WTC11 (cell line): ENCODE measurements at regions not wholly inside any gene's neighbourhood (a gene's known extent, or its start where the extent isn't known, plus 50 kb on each side); places are given as distances from the start of the nearest gene placed in this dataset.
A peak's percentile ranks its signal among the peaks of the same experiment; 100 is the strongest.

ENCODE experiments used
- ATAC-seq: fragments of 200-7000 bp; cut with Tn5 transposase; 2 replicates; pipeline ENCODE4 v1.10.0; 2021; ENCODE audit warnings: mild to moderate bottlenecking, moderate library complexity
- CTCF ChIA-PET: fragments of 300-600 bp; sonication (Branson Sonifier 250); formaldehyde crosslinking; loops from one replicate; lab custom pipeline; 2021; ENCODE audit warnings: antibody characterized with exemption; lab: Charles Lee
- POLR2A ChIA-PET: fragments of 350-600 bp; sonication (Branson Sonifier 250); formaldehyde crosslinking; loops from one replicate; lab custom pipeline; 2021; ENCODE audit warnings: antibody characterized with exemption; lab: Charles Lee
- DNase-seq: peaks from one replicate; pipeline ENCODE4 v3.0.0; 2021; ENCODE audit warnings: low spot score
- H3K27ac Mint-ChIP-seq: 2 replicates; pipeline ENCODE4 v1.8.0; 2021; ENCODE audit warnings: mixed read lengths
- H3K27me3 Mint-ChIP-seq: 2 replicates; pipeline ENCODE4 v1.8.0; 2021; ENCODE audit warnings: low read depth, mild to moderate bottlenecking, moderate library complexity, mixed read lengths
- H3K36me3 Mint-ChIP-seq: 2 replicates; pipeline ENCODE4 v1.8.0; 2021; ENCODE audit warnings: mixed read lengths
- H3K4me1 Mint-ChIP-seq: 2 replicates; pipeline ENCODE4 v1.8.0; 2022; ENCODE audit warnings: mixed read lengths
- H3K4me3 Mint-ChIP-seq: 2 replicates; pipeline ENCODE4 v1.8.0; 2021; ENCODE audit warnings: mild to moderate bottlenecking, moderate library complexity, mixed read lengths
- H3K9me3 Mint-ChIP-seq: 2 replicates; pipeline ENCODE4 v1.8.0; 2021; ENCODE audit warnings: mixed read lengths
- CREB1 ChIP-seq: sonication (generic); formaldehyde crosslinking; IDR thresholded peaks from 2 replicates; pipeline ENCODE4 v1.8.0; 2023; ENCODE audit warnings: mild to moderate bottlenecking, missing genetic modification reagents
- FOXK1 ChIP-seq: sonication (generic); formaldehyde crosslinking; IDR thresholded peaks from 2 replicates; pipeline ENCODE4 v1.8.0; 2022; ENCODE audit warnings: mild to moderate bottlenecking, moderate library complexity, missing genetic modification reagents
- MXD4 ChIP-seq: fragments of 250-450 bp; sonication (Bioruptor Pico); IDR thresholded peaks from 2 replicates; pipeline ENCODE4 v1.8.0; 2021; ENCODE audit warnings: mild to moderate bottlenecking, moderate library complexity, borderline replicate concordance
- NR3C1 ChIP-seq: sonication (generic); formaldehyde crosslinking; conservative IDR thresholded peaks from 2 replicates; pipeline ENCODE4 v1.8.1; 2023; ENCODE audit warnings: low read depth, mild to moderate bottlenecking, missing genetic modification reagents
- RELA ChIP-seq: sonication (generic); formaldehyde crosslinking; IDR thresholded peaks from 2 replicates; pipeline ENCODE4 v1.8.1; 2022; ENCODE audit warnings: missing genetic modification reagents, mild to moderate bottlenecking, borderline replicate concordance
- SMAD4 ChIP-seq: sonication (generic); formaldehyde crosslinking; IDR thresholded peaks from 2 replicates; pipeline ENCODE4 v1.8.0; 2022; ENCODE audit warnings: mild to moderate bottlenecking, missing genetic modification reagents
- SP1 ChIP-seq: sonication (generic); formaldehyde crosslinking; conservative IDR thresholded peaks from 2 replicates; pipeline ENCODE4 v1.8.1; 2022; ENCODE audit warnings: missing genetic modification reagents
- TCF7 ChIP-seq: sonication (generic); formaldehyde crosslinking; IDR thresholded peaks from 2 replicates; pipeline ENCODE4 v1.8.0; 2022; ENCODE audit warnings: mild to moderate bottlenecking, low read depth, missing genetic modification reagents, moderate library complexity
- TP53 ChIP-seq: sonication (generic); formaldehyde crosslinking; IDR thresholded peaks from 2 replicates; pipeline ENCODE4 v1.8.1; 2023; ENCODE audit warnings: mild to moderate bottlenecking, missing genetic modification reagents
- ZNF121 ChIP-seq: sonication (generic); formaldehyde crosslinking; IDR thresholded peaks from 2 replicates; pipeline ENCODE4 v1.8.0; 2023; ENCODE audit warnings: missing genetic modification reagents
- TF ChIP-seq, protein P1 (sequence below): fragments of 250-450 bp; sonication (Bioruptor Pico); IDR thresholded peaks from 2 replicates; pipeline ENCODE4 v1.9.0; 2021; ENCODE audit warnings: mild to moderate bottlenecking, borderline replicate concordance
- TF ChIP-seq, protein P2 (sequence below): sonication (generic); formaldehyde crosslinking; IDR thresholded peaks from 2 replicates; pipeline ENCODE4 v1.8.1; 2023; ENCODE audit warnings: mild to moderate bottlenecking, missing genetic modification reagents, moderate library complexity
- TF ChIP-seq, protein P3 (sequence below): sonication (generic); formaldehyde crosslinking; IDR thresholded peaks from 2 replicates; pipeline ENCODE4 v1.8.1; 2022; ENCODE audit warnings: low read depth, missing genetic modification reagents, borderline replicate concordance
- TF ChIP-seq, protein P4 (sequence below): sonication (generic); formaldehyde crosslinking; IDR thresholded peaks from 2 replicates; pipeline ENCODE4 v1.8.0; 2022; ENCODE audit warnings: mild to moderate bottlenecking, missing genetic modification reagents
- TF ChIP-seq, protein P5 (sequence below): sonication (generic); formaldehyde crosslinking; IDR thresholded peaks from 2 replicates; pipeline ENCODE4 v1.8.1; 2023; ENCODE audit warnings: mild to moderate bottlenecking, missing genetic modification reagents, moderate library complexity
- TF ChIP-seq, protein P6 (sequence below): fragments of 250-450 bp; sonication (Bioruptor Pico); IDR thresholded peaks from 2 replicates; pipeline ENCODE4 v1.8.0; 2021; ENCODE audit warnings: mild to moderate bottlenecking

DNA sequence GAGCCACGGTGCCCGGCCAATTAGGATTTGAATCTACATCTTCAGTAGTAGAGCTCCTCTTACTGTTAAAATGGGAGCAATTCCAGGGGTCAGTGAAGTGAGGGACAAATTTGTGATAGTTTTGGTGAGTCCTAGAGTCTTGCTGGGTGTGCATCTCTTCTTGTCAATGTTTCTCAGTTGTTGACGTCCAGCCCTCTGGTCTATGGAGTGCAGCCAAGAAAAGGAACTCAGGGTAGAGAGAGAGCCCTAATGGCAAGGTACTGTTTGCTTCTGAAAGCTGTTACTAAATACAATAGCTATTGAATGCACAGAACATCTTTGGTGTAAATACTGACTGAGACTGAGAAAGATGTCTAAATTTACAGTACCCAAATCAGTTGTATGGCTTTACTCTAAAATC, 282.5 kb upstream of the SALL1 start (continued):
- no peak for TF ChIP-seq MXD4
- TF ChIP-seq SP1: no peak
- TF ChIP-seq, protein P1, sequence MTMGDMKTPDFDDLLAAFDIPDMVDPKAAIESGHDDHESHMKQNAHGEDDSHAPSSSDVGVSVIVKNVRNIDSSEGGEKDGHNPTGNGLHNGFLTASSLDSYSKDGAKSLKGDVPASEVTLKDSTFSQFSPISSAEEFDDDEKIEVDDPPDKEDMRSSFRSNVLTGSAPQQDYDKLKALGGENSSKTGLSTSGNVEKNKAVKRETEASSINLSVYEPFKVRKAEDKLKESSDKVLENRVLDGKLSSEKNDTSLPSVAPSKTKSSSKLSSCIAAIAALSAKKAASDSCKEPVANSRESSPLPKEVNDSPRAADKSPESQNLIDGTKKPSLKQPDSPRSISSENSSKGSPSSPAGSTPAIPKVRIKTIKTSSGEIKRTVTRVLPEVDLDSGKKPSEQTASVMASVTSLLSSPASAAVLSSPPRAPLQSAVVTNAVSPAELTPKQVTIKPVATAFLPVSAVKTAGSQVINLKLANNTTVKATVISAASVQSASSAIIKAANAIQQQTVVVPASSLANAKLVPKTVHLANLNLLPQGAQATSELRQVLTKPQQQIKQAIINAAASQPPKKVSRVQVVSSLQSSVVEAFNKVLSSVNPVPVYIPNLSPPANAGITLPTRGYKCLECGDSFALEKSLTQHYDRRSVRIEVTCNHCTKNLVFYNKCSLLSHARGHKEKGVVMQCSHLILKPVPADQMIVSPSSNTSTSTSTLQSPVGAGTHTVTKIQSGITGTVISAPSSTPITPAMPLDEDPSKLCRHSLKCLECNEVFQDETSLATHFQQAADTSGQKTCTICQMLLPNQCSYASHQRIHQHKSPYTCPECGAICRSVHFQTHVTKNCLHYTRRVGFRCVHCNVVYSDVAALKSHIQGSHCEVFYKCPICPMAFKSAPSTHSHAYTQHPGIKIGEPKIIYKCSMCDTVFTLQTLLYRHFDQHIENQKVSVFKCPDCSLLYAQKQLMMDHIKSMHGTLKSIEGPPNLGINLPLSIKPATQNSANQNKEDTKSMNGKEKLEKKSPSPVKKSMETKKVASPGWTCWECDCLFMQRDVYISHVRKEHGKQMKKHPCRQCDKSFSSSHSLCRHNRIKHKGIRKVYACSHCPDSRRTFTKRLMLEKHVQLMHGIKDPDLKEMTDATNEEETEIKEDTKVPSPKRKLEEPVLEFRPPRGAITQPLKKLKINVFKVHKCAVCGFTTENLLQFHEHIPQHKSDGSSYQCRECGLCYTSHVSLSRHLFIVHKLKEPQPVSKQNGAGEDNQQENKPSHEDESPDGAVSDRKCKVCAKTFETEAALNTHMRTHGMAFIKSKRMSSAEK (CRISPR knock-in tag): no peak
- TF ChIP-seq ZNF121 (CRISPR knock-in tag): no peak
- no peak for TF ChIP-seq FOXK1 (CRISPR knock-in tag)
- TF ChIP-seq, protein P2, sequence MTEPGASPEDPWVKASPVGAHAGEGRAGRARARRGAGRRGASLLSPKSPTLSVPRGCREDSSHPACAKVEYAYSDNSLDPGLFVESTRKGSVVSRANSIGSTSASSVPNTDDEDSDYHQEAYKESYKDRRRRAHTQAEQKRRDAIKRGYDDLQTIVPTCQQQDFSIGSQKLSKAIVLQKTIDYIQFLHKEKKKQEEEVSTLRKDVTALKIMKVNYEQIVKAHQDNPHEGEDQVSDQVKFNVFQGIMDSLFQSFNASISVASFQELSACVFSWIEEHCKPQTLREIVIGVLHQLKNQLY (CRISPR knock-in tag): no peak
- no peak for TF ChIP-seq SMAD4 (CRISPR knock-in tag)

DNA sequence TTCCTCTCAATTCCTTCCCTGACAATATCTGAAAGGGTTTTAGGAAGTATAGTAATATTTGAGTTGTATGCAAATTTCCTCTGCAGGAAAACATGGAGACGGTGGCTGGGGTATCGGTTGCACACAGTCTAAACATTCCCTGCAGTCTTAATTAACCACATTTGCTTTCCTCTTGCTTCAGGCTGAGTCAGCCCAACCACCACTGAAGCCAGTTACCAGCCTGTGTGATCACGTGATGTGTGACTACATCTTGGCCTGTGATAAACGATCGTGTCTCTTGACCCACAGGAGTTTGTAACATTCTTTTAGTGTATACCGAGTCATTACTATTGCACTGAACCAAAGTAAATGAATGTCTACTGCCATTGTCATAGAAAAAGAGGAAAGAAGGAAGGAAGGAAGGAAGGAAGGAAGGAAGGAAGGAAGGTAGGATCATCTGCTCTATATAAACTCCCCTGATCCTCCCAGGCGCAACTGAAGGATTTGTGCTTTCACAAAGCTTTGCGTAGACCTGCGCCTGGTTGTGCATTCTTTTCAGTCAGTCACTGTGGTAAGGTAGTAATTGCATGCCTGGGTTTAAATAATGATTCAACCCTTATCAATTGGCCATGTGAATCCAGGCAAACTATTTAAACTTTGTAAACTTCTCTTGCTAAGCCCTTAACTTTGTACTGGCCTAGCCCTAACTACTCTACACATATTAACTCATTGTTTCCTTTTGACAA, 280.6 kb upstream of the SALL1 start:
- no peak for TF ChIP-seq TP53 (CRISPR knock-in tag)
- TF ChIP-seq, protein P3, sequence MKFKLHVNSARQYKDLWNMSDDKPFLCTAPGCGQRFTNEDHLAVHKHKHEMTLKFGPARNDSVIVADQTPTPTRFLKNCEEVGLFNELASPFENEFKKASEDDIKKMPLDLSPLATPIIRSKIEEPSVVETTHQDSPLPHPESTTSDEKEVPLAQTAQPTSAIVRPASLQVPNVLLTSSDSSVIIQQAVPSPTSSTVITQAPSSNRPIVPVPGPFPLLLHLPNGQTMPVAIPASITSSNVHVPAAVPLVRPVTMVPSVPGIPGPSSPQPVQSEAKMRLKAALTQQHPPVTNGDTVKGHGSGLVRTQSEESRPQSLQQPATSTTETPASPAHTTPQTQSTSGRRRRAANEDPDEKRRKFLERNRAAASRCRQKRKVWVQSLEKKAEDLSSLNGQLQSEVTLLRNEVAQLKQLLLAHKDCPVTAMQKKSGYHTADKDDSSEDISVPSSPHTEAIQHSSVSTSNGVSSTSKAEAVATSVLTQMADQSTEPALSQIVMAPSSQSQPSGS (CRISPR knock-in tag): no peak
- no peak for TF ChIP-seq RELA
- TF ChIP-seq, protein P4, sequence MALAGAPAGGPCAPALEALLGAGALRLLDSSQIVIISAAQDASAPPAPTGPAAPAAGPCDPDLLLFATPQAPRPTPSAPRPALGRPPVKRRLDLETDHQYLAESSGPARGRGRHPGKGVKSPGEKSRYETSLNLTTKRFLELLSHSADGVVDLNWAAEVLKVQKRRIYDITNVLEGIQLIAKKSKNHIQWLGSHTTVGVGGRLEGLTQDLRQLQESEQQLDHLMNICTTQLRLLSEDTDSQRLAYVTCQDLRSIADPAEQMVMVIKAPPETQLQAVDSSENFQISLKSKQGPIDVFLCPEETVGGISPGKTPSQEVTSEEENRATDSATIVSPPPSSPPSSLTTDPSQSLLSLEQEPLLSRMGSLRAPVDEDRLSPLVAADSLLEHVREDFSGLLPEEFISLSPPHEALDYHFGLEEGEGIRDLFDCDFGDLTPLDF: no peak
- TF ChIP-seq, protein P5, sequence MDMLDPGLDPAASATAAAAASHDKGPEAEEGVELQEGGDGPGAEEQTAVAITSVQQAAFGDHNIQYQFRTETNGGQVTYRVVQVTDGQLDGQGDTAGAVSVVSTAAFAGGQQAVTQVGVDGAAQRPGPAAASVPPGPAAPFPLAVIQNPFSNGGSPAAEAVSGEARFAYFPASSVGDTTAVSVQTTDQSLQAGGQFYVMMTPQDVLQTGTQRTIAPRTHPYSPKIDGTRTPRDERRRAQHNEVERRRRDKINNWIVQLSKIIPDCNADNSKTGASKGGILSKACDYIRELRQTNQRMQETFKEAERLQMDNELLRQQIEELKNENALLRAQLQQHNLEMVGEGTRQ (CRISPR knock-in tag): peak; percentile 39; the same call in 1 of the 2 replicates
- TF ChIP-seq NR3C1 (CRISPR knock-in tag): no peak
- TF ChIP-seq, protein P6, sequence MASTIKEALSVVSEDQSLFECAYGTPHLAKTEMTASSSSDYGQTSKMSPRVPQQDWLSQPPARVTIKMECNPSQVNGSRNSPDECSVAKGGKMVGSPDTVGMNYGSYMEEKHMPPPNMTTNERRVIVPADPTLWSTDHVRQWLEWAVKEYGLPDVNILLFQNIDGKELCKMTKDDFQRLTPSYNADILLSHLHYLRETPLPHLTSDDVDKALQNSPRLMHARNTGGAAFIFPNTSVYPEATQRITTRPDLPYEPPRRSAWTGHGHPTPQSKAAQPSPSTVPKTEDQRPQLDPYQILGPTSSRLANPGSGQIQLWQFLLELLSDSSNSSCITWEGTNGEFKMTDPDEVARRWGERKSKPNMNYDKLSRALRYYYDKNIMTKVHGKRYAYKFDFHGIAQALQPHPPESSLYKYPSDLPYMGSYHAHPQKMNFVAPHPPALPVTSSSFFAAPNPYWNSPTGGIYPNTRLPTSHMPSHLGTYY (CRISPR knock-in tag): no peak
- no peak for TF ChIP-seq CREB1
- TF ChIP-seq TCF7: no peak
- TF ChIP-seq, all 79 proteins: peak for 1
- H3K27ac Mint-ChIP-seq: no peak overlapping the region; the same call in 1 of the 2 replicates
- DNase-seq (no peak), ATAC-seq (no peak)
- H3K36me3 Mint-ChIP-seq: no peaks in the 10 kb centered on the region
- POLR2A ChIA-PET: no interaction called here
- H3K4me1 Mint-ChIP-seq: peaks cover 28% of the 10 kb centered on the region
- no peaks in the 10 kb centered on the region for H3K9me3 Mint-ChIP-seq
- CTCF ChIA-PET: no interaction called here
- no peaks in the 10 kb centered on the region for H3K27me3 Mint-ChIP-seq
- H3K4me3 Mint-ChIP-seq: no peak overlapping the region
